ENCODE measurements at regions not wholly inside any gene's neighbourhood (a gene's known extent, or its start where the extent isn't known, plus 50 kb on each side); places are given as distances from the start of the nearest gene placed in this dataset.

DNA sequence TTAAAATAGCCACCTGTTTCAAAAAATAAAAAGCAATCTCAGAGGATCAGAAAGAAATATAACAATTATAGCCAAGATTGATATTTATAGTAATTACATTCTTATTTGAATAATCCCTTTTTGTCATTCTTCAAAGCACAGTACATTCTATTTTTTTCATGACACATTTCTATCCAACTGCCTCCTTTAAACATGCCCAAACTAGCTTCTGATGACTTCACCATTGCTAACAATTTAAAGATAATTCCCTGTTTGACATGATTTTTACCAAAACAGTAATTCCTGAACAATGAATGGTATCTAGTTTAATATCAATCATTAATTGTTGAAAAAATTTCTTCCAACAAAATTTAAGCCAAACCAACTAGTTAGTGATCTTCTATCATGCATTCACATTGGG, 172.4 kb downstream of the SNCA start:
- Mint-ChIP-seq H3K4me3 (no peak overlapping the region), H3K9me3 (no peaks in the 10 kb centered on the region), H3K36me3 (ENCODE audit: insufficient read depth in 1 of 3, low read depth in 3 of 3) (no peaks in the 10 kb centered on the region; a peak in 1 of 7 replicates), H3K4me1 (peaks cover 7 to 10% of the 10 kb centered on the region in 2 experiments), H3K27me3 (ENCODE audit: low read depth) (no peaks in the 10 kb centered on the region), H3K27ac (no peak overlapping the region)
- TF ChIP-seq, protein P1, sequence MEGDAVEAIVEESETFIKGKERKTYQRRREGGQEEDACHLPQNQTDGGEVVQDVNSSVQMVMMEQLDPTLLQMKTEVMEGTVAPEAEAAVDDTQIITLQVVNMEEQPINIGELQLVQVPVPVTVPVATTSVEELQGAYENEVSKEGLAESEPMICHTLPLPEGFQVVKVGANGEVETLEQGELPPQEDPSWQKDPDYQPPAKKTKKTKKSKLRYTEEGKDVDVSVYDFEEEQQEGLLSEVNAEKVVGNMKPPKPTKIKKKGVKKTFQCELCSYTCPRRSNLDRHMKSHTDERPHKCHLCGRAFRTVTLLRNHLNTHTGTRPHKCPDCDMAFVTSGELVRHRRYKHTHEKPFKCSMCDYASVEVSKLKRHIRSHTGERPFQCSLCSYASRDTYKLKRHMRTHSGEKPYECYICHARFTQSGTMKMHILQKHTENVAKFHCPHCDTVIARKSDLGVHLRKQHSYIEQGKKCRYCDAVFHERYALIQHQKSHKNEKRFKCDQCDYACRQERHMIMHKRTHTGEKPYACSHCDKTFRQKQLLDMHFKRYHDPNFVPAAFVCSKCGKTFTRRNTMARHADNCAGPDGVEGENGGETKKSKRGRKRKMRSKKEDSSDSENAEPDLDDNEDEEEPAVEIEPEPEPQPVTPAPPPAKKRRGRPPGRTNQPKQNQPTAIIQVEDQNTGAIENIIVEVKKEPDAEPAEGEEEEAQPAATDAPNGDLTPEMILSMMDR (conservative IDR thresholded peaks at IDR 0.05) = no peak
- Histone ChIP-seq H4K91ac (ENCODE audit: insufficient read length, low read depth, low read length) (no peak overlapping the region), H3K14ac (ENCODE audit: insufficient read depth, low read length) (no peak overlapping the region), H2BK20ac (ENCODE audit: low read depth, low read length, poor library complexity, severe bottlenecking) (no peak overlapping the region), H3T11ph (ENCODE audit: low read length) (no peak overlapping the region), H3K23ac (ENCODE audit: insufficient read length, low read depth, low read length) (no peak overlapping the region), H2BK15ac (ENCODE audit: low read depth, low read length) (no peak overlapping the region), H3K4ac (ENCODE audit: low read depth, low read length) (no peak overlapping the region), H3K27me3 (ENCODE audit: insufficient read depth, low read length) (no peaks in the 10 kb centered on the region), H4K8ac (replicated peaks; ENCODE audit: insufficient read length, low read depth, low read length) (no peak overlapping the region), H3K27ac (ENCODE audit: insufficient read length, low read depth, low read length) (no peak overlapping the region), H2AK5ac (ENCODE audit: insufficient read length, low read length) (no peak overlapping the region), H2BK120ac (ENCODE audit: low read depth, low read length, poor library complexity, severe bottlenecking) (no peak overlapping the region), H2BK12ac (ENCODE audit: insufficient read length, low read depth, low read length) (no peak overlapping the region), H4K20me1 (ENCODE audit: control insufficient read depth, insufficient read depth, insufficient read length) (no peaks in the 10 kb centered on the region), H3K4me1 (ENCODE audit: insufficient read depth, low read length) (no peaks in the 10 kb centered on the region), H3K79me2 (ENCODE audit: insufficient read depth, low read length) (no peaks in the 10 kb centered on the region), H2AFZ (ENCODE audit: low read length) (no peak overlapping the region), H4K5ac (ENCODE audit: insufficient read length, low read depth, low read length) (no peak overlapping the region), H2BK5ac (ENCODE audit: insufficient read length, low read length) (no peak overlapping the region), H3K56ac (ENCODE audit: insufficient read length, low read depth, low read length) (no peak overlapping the region), H3K9me3 (ENCODE audit: control insufficient read depth, low read depth, low read length) (no peaks in the 10 kb centered on the region), H3K4me2 (ENCODE audit: insufficient read depth, insufficient read length, low read length) (no peak overlapping the region), H3K23me2 (ENCODE audit: insufficient read length, low read depth, low read length, poor library complexity, severe bottlenecking) (no peaks in the 10 kb centered on the region), H3K9ac (ENCODE audit: extremely low read depth, insufficient read length, low read length) (no peak overlapping the region), H3K18ac (ENCODE audit: insufficient read length, low read depth, low read length) (no peak overlapping the region), H3K79me1 (ENCODE audit: insufficient read depth, low read depth, low read length, poor library complexity, severe bottlenecking) (no peaks in the 10 kb centered on the region)
- no peak for DNase-seq

All from H9 (cell line).